ENCODE measurements at regions not wholly inside any gene's neighbourhood (a gene's known extent, or its start where the extent isn't known, plus 50 kb on each side); places are given as distances from the start of the nearest gene placed in this dataset.

GRCh38 chr13:99836291-99836690, 135.3 kb downstream of the ZIC5 start:
- Histone ChIP-seq H3K9me3 (ENCODE audit: control insufficient read depth, low read depth, low read length) (no peaks in the 10 kb centered on the region), H3K36me3 (ENCODE audit: control insufficient read depth in 2 of 2, extremely low read depth in 1 of 2, insufficient read depth in 2 of 2, low read length in 2 of 2) (no peaks in the 10 kb centered on the region), H3K9ac (ENCODE audit: control insufficient read depth, extremely low read depth, insufficient read depth, low read length) (no peak overlapping the region), H3K27ac (ENCODE audit: control insufficient read depth, insufficient read depth, low read length) (no peak overlapping the region), H4K20me1 (ENCODE audit: control insufficient read depth, extremely low read depth, insufficient read depth, low read length) (no peaks in the 10 kb centered on the region), H3K79me2 (ENCODE audit: control insufficient read depth, insufficient read depth, low read length) (no peaks in the 10 kb centered on the region), H3K9me1 (ENCODE audit: control insufficient read depth, extremely low read depth, insufficient read depth, low read length) (no peaks in the 10 kb centered on the region), H3K4me3 (ENCODE audit: control insufficient read depth in 2 of 3, extremely low read depth in 1 of 3, insufficient read depth in 2 of 3, low read depth in 1 of 3, low read length in 3 of 3) (no peak overlapping the region), H3K4me2 (ENCODE audit: control insufficient read depth, extremely low read depth, insufficient read depth, low read depth, low read length) (no peak overlapping the region), H2AFZ (ENCODE audit: control insufficient read depth, low read length) (no peak overlapping the region), H3K4me1 (ENCODE audit: control insufficient read depth, extremely low read depth, insufficient read depth, low read length) (no peaks in the 10 kb centered on the region), H3K27me3 (ENCODE audit: control insufficient read depth, extremely low read depth, insufficient read depth, low read length) (no peaks in the 10 kb centered on the region)
- FAIRE-seq (no peak), DNase-seq (ENCODE audit: low read depth, low spot score) (no peak)
- dilution Hi-C loops (cut with MboI; ENCODE audit: extremely low pct_ligation_motif_present, low sequenced_read_pairs) = loop anchor here (25.0 kb wide), 1 partner anchor 149 kb away; no protein-coding TSS in a partner anchor
- TF ChIP-seq EZH2 (IDR thresholded peaks at IDR 0.05; ENCODE audit: low read length) = no peak
- TF ChIP-seq CTCF (optimal IDR thresholded peaks at IDR 0.05 in 1 of 3, IDR thresholded peaks at IDR 0.05 in 1 of 3, conservative IDR thresholded peaks at IDR 0.05 in 1 of 3; ENCODE audit: extremely low read depth in 1 of 3, insufficient read depth in 2 of 3, low read length in 3 of 3) = no peak

- H3K36me3 ChIP-seq (ENCODE audit: control insufficient read depth in 2 of 2, extremely low read depth in 1 of 2, insufficient read depth in 2 of 2, low read length in 2 of 2) = no peaks in the 10 kb centered on the region
- H3K9me3 ChIP-seq (ENCODE audit: control insufficient read depth, low read depth, low read length) = no peaks in the 10 kb centered on the region
- H3K4me2 ChIP-seq (ENCODE audit: control insufficient read depth, extremely low read depth, insufficient read depth, low read depth, low read length) = no peak overlapping the region
- TF ChIP-seq CTCF (optimal IDR thresholded peaks at IDR 0.05 in 1 of 3, IDR thresholded peaks at IDR 0.05 in 1 of 3, conservative IDR thresholded peaks at IDR 0.05 in 1 of 3; ENCODE audit: extremely low read depth in 1 of 3, insufficient read depth in 2 of 3, low read length in 3 of 3) (no peak), EZH2 (IDR thresholded peaks at IDR 0.05; ENCODE audit: low read length) (no peak)
- H4K20me1 ChIP-seq (ENCODE audit: control insufficient read depth, extremely low read depth, insufficient read depth, low read length) = no peaks in the 10 kb centered on the region
- DNase-seq (ENCODE audit: low read depth, low spot score) = no peak
- no peak overlapping the region for H3K9ac ChIP-seq (ENCODE audit: control insufficient read depth, extremely low read depth, insufficient read depth, low read length)
- no peak overlapping the region for H2AFZ ChIP-seq (ENCODE audit: control insufficient read depth, low read length)
- H3K4me1 ChIP-seq (ENCODE audit: control insufficient read depth, extremely low read depth, insufficient read depth, low read length) = no peaks in the 10 kb centered on the region
- H3K9me1 ChIP-seq (ENCODE audit: control insufficient read depth, extremely low read depth, insufficient read depth, low read length) = no peaks in the 10 kb centered on the region
- no peaks in the 10 kb centered on the region for H3K27me3 ChIP-seq (ENCODE audit: control insufficient read depth, extremely low read depth, insufficient read depth, low read length)
- H3K27ac ChIP-seq (ENCODE audit: control insufficient read depth, insufficient read depth, low read length) = no peak overlapping the region
- no peak for FAIRE-seq
- H3K79me2 ChIP-seq (ENCODE audit: control insufficient read depth, insufficient read depth, low read length) = no peaks in the 10 kb centered on the region
- dilution Hi-C loops (cut with MboI; ENCODE audit: extremely low pct_ligation_motif_present, low sequenced_read_pairs) = loop anchor here (25.0 kb wide), 1 partner anchor 148 kb away; no protein-coding TSS in a partner anchor
- no peak overlapping the region for H3K4me3 ChIP-seq (ENCODE audit: control insufficient read depth in 2 of 3, extremely low read depth in 1 of 3, insufficient read depth in 2 of 3, low read depth in 1 of 3, low read length in 3 of 3)
Observed at GRCh38 chr13:99835442-99835841, 136.1 kb downstream of the ZIC5 start.
